GM21526 (cell line): ENCODE measurements at regions not wholly inside any gene's neighbourhood (a gene's known extent, or its start where the extent isn't known, plus 50 kb on each side); places are given as distances from the start of the nearest gene placed in this dataset.
"Not testable (repeated sequence)": the region's sequence is repeated elsewhere in the genome, so short reads cannot be mapped to it uniquely, and the experiment has no call there.

Experiments used
- ATAC-seq: cut with Tn5 transposase; IDR thresholded peaks from one replicate; pipeline ENCODE4 v1.9.1; 2021; ENCODE audit warnings: moderate library complexity; ENCODE audit not compliant: unreplicated experiment, low FRiP score

GRCh38 chr18:27313678-27314077, 128.6 kb upstream of the CHST9 start:
- ATAC-seq = no peak

- no peak for ATAC-seq
Measured at GRCh38 chr18:27312853-27313252, 127.7 kb upstream of the CHST9 start.

DNA sequence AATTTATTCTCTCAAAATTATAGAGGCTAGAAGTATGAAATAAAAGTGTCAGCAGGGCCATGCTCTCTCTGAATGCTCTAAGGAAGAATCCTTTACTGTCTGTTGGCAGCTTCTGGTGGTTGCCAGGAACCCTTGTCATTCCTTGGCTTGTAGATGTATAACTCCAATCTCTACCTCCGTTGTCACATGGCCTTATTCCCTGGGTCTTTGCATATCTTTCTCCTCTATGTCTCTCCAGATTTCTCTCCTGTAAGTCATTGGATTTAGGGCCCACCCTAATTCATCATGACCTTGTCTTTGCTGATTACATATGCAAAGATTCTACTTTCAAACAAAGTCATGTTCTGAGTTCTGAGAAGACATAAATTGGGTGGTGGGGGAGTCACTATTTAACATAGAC, 127.0 kb upstream of the CHST9 start:
- ATAC-seq = no peak

- ATAC-seq = no peak
Measured at GRCh38 chr18:27311114-27311513, 126.0 kb upstream of the CHST9 start.

GRCh38 chr18:27301615-27302378, 116.7 kb upstream of the CHST9 start:
- no peak for ATAC-seq

GRCh38 chr18:27298214-27298804, 113.2 kb upstream of the CHST9 start:
- no peak for ATAC-seq

- ATAC-seq = not testable (repeated sequence)
Measured at GRCh38 chr18:27285973-27286562, 101.0 kb upstream of the CHST9 start.

GRCh38 chr18:27278131-27278530, 93.0 kb upstream of the CHST9 start:
- ATAC-seq = no peak

DNA sequence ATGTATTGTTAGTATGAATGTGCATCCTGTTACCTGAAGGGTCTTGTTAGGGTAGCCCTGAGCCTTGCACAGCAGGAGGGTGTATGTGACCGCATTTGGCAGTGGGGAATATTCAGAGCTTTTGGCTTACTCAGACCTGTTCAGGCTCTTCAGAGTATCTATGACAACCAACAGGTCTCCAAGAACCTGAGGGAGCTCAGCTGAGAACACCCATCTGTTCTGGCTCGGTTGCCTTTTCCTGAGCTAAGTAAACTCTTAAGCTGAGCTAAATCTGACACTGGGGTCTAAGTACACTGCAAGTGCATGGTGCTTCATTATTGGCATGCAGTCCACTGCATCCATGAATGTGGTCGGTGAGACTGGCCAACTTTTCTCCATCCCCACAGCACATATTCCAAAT, 92.4 kb upstream of the CHST9 start:
- ATAC-seq = no peak

- no peak for ATAC-seq
Measured at GRCh38 chr18:27276886-27277285, 91.8 kb upstream of the CHST9 start.

DNA sequence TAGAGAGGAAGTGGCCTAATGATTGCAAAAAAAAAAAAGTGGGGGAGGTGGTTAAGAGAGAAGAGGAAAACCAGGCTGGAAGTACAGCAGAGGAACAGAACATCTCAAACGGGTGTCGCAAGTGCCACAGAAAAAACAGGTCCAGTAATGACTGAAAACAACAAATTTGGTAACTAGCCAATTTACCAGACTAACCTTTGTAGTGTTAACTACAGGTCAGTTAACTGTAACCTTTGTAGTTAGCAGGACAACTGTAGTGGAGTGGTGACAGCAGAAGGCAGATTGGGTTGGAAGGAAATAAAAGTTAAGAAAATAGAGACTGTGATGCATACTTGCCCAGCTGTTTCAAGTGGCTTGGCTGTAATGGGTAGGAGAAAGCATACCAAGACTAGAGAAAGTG, 91.4 kb upstream of the CHST9 start:
- no peak for ATAC-seq

DNA sequence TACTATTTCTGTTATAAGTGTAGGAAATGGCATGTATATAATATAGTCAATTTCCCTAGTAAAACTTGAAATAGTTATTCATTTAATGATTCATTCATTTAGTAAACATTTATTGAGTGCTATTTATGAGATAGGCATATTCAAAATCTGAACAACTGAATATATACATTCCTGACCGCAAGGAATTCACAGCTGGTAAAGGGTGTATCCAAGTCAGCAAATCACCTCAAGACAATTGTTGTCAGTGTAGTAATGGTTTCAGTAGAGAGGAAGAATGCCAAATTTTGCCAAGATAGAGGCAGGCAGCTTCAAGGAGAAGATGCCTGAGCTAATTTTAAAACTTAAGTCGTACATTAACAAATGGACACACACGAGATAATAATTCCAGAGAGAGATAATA, 89.8 kb upstream of the CHST9 start:
- no peak for ATAC-seq

GRCh38 chr18:27270508-27270907, 85.4 kb upstream of the CHST9 start:
- ATAC-seq = no peak

GRCh38 chr18:27263369-27263768, 78.3 kb upstream of the CHST9 start:
- ATAC-seq = no peak

DNA sequence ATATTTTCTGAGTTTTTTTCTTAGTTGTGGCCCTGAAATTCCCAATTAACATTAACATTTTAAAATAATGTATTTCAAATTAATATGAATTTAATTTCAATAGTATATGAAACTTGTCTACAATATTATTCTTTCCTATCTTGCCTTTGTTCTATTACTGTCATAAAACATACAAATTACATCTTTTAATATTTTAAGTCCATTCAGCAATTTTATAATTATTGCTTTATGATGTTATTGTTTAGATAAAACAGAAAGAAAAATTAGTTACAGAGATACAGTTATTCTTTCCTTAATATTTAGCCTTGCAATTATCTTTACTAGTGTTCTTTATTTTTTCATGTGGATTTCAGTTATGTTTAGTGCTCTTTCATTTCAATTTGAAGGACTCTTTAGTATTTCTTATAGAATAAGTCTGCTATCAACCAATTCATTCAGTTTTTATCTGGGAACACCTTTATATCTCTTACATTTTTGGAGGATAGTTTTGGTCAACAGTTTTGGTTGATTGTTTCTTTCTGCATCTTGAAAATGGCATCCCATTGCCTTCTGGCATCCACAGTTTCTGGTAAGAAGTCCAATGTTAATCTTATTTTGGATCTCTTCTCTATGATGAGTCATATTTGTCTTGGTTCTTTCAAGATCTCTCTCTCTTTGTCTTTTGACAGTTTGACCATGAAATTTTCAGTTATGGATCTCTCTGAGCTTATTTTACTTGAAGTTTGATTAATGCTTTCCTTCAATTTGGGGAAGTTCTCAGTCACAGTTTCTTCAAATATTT, 76.9 kb upstream of the CHST9 start:
- ATAC-seq = no peak

GRCh38 chr18:27253571-27253970, 68.5 kb upstream of the CHST9 start:
- no peak for ATAC-seq

DNA sequence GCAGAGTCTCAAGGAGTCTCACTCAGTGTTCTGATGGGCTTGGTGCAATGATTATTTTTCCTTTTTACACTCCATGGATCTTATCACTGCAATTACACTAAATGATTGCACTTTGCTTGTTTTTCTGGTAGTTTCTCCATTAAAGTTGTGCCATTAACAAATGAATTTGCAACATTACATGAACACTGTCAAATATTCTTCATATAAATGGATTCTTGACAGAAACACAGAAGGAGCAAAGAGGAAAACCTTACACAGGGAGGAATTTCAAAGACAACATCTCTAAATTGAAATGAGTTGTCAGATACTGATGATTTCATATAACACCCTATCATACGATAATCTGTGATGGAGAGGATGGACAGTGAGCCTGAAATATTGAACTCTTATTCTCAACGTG, 65.4 kb upstream of the CHST9 start:
- ATAC-seq = no peak

DNA sequence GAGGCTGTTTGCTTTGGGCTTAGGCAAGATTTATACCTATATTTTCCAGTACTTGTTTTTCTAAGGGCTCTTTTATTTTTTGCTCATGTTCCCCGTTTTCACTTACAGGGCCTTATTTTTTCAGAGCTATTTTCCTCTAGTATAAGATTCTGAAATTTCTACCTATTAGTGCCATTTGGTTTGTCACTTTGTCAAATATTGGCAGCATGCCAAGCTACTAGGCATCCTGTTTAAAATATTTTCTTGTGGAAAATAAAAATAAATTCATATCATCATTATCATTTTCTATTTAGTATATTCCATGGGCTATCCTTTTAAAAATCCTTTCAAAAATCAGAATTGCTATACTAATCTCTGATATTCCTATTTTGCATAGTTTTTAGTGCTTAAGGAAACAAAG, 64.8 kb upstream of the CHST9 start:
- no peak for ATAC-seq

DNA sequence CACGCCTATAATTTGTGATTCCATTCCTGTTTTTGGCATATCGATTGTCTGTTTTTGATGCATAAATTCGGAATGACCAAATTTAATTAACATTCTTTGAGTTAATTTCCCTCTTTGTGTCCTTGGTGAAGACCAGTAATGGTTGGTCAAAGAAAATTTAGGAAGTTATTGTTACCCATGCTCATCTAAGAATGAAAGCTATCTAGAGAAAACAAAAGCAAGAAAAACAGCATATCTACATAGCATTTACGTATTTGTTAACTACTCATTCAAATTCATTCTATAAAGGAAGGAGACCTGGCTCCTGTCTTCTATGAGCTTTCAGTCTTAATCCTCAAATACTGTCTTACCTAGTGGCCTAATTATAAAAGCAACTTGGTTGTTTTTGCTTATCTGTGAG, 59.2 kb upstream of the CHST9 start:
- ATAC-seq = no peak

- no peak for ATAC-seq
Measured at GRCh38 chr18:27242392-27243047, 57.4 kb upstream of the CHST9 start.

DNA sequence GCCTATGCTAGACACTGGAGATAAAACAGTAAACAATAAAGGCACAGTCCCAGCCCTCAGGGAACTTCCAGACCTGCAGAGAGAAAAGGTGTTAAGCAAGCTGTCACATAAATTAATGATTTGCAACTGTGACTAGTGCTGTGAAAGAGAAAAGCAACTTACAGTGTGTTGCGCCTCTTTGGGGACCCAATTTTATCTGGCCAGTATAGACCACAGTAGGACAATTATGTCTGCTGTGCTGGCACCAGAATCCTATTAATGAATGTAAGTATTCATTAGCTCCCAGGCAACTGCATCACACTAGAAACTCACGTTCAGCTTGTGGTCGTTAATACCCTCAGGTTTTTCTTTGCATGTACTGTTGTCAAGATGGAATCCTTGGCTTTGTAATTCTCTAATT, 55.3 kb upstream of the CHST9 start:
- no peak for ATAC-seq
